OCI-LY3 (cell line): ENCODE measurements at regions not wholly inside any gene's neighbourhood (a gene's known extent, or its start where the extent isn't known, plus 50 kb on each side); places are given as distances from the start of the nearest gene placed in this dataset.

ENCODE experiments used
- H2AFZ ChIP-seq: fragments of 200-600, 300-600 bp; shearing (Covaris generic); 2 replicates; pipeline ENCODE4 v1.6.0; 2014; ENCODE audit warnings: antibody characterized with exemption, low read depth, low read length
- H3K27ac ChIP-seq: fragments of 200-600, 300-600 bp; sonication (generic); 2 replicates; pipeline ENCODE4 v1.5.1; 2014; ENCODE audit warnings: mild to moderate bottlenecking, low read length, moderate library complexity, mixed read lengths
- H3K27me3 ChIP-seq: fragments of 200-600, 300-600 bp; sonication (generic); 2 replicates; pipeline ENCODE4 v1.6.1; 2014; ENCODE audit warnings: low read depth, low read length, mixed read lengths
- H3K36me3 ChIP-seq: fragments of 200-600, 300-600 bp; sonication (generic); replicated peaks from 2 replicates; pipeline ENCODE3; 2014; ENCODE audit warnings: low read depth, low read length, mixed read lengths
- H3K4me1 ChIP-seq: fragments of 300-600, 200-600 bp; sonication (generic); 2 replicates; pipeline ENCODE4 v1.6.1; 2014; ENCODE audit warnings: low read length, mixed read lengths
- H3K4me2 ChIP-seq: fragments of 200-600, 300-600 bp; sonication (generic); 2 replicates; pipeline ENCODE4 v1.6.1; 2014; ENCODE audit warnings: low read length, mixed read lengths
- H3K4me3 ChIP-seq: fragments of 300-600, 200-600 bp; sonication (generic); 2 replicates; pipeline ENCODE4 v1.5.1; 2014; ENCODE audit warnings: antibody characterized with exemption, mild to moderate bottlenecking, low read length, moderate library complexity
- H3K79me2 ChIP-seq: fragments of 300-600, 200-600 bp; shearing (Covaris generic); 2 replicates; pipeline ENCODE4 v1.6.1; 2014; ENCODE audit warnings: mild to moderate bottlenecking, low read length, mixed read lengths
- H3K9ac ChIP-seq: fragments of 300-600, 200-600 bp; shearing (Covaris generic); 2 replicates; pipeline ENCODE4 v1.6.0; 2014; ENCODE audit warnings: mild to moderate bottlenecking, low read length, moderate library complexity
- H3K9me3 ChIP-seq: fragments of 200-600, 300-600 bp; shearing (Covaris generic); 2 replicates; pipeline ENCODE4 v1.6.1; 2014; ENCODE audit warnings: low read length, mixed read lengths; ENCODE audit not compliant: insufficient read depth
- H4K20me1 ChIP-seq: fragments of 200-600, 300-600 bp; sonication (generic); 2 replicates; pipeline ENCODE4 v1.6.1; 2016; ENCODE audit warnings: low read length, mixed read lengths; ENCODE audit not compliant: insufficient read depth
- EZH2phosphoT487 ChIP-seq: fragments of 200-600 bp; shearing (Covaris generic); IDR thresholded peaks from 2 replicates; pipeline ENCODE4 v1.6.1; 2018; ENCODE audit warnings: antibody characterized with exemption, mixed run types, low read depth
- TF ChIP-seq, protein P1 (sequence below): fragments of 200-600, 300-600 bp; sonication (generic); IDR thresholded peaks from 2 replicates; pipeline ENCODE4 v1.5.1; 2014; ENCODE audit warnings: antibody characterized with exemption, low read length, low read depth

DNA sequence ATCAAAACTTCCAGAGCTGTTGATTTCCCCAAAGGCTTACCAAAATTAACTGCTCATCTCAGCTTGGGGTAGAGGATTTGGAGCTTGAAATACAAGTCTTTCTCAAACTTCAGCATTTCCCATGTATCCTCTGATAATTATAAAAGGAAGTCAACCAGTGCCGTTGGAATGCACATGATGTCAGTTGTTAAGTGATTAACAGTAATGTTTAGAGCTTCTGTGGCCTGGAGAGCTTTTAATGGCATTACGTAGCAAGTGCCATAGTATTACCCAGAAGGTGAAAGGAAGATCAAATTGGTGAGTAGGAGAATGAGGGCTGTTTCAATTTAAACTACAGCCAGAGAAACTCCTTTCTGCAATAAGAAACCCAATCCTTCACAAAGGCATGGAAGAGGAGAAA lies 62.5 kb upstream of the PTPRR start:
- Histone ChIP-seq H3K27me3 (no peaks in the 10 kb centered on the region), H2AFZ (no peak overlapping the region), H3K4me2 (no peak overlapping the region), H3K36me3 (no peaks in the 10 kb centered on the region), H3K27ac (no peak overlapping the region), H4K20me1 (no peaks in the 10 kb centered on the region), H3K9ac (no peak overlapping the region), H3K79me2 (no peaks in the 10 kb centered on the region), H3K9me3 (no peaks in the 10 kb centered on the region), H3K4me3 (no peak overlapping the region), H3K4me1 (no peaks in the 10 kb centered on the region)
- no peak for TF ChIP-seq EZH2phosphoT487
- TF ChIP-seq, protein P1, sequence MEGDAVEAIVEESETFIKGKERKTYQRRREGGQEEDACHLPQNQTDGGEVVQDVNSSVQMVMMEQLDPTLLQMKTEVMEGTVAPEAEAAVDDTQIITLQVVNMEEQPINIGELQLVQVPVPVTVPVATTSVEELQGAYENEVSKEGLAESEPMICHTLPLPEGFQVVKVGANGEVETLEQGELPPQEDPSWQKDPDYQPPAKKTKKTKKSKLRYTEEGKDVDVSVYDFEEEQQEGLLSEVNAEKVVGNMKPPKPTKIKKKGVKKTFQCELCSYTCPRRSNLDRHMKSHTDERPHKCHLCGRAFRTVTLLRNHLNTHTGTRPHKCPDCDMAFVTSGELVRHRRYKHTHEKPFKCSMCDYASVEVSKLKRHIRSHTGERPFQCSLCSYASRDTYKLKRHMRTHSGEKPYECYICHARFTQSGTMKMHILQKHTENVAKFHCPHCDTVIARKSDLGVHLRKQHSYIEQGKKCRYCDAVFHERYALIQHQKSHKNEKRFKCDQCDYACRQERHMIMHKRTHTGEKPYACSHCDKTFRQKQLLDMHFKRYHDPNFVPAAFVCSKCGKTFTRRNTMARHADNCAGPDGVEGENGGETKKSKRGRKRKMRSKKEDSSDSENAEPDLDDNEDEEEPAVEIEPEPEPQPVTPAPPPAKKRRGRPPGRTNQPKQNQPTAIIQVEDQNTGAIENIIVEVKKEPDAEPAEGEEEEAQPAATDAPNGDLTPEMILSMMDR = no peak

- H3K9ac ChIP-seq = no peak overlapping the region
- H3K4me2 ChIP-seq = no peak overlapping the region
- no peaks in the 10 kb centered on the region for H3K36me3 ChIP-seq
- H3K27me3 ChIP-seq = no peaks in the 10 kb centered on the region
- no peaks in the 10 kb centered on the region for H3K4me1 ChIP-seq
- H3K4me3 ChIP-seq = no peak overlapping the region
- H2AFZ ChIP-seq = no peak overlapping the region
- H3K9me3 ChIP-seq = no peaks in the 10 kb centered on the region
- no peaks in the 10 kb centered on the region for H4K20me1 ChIP-seq
- H3K27ac ChIP-seq = no peak overlapping the region
- TF ChIP-seq EZH2phosphoT487 = no peak
- TF ChIP-seq, protein P1 = no peak
- no peaks in the 10 kb centered on the region for H3K79me2 ChIP-seq
Measured at GRCh38 chr12:70982286-70982685, 61.7 kb upstream of the PTPRR start.

DNA sequence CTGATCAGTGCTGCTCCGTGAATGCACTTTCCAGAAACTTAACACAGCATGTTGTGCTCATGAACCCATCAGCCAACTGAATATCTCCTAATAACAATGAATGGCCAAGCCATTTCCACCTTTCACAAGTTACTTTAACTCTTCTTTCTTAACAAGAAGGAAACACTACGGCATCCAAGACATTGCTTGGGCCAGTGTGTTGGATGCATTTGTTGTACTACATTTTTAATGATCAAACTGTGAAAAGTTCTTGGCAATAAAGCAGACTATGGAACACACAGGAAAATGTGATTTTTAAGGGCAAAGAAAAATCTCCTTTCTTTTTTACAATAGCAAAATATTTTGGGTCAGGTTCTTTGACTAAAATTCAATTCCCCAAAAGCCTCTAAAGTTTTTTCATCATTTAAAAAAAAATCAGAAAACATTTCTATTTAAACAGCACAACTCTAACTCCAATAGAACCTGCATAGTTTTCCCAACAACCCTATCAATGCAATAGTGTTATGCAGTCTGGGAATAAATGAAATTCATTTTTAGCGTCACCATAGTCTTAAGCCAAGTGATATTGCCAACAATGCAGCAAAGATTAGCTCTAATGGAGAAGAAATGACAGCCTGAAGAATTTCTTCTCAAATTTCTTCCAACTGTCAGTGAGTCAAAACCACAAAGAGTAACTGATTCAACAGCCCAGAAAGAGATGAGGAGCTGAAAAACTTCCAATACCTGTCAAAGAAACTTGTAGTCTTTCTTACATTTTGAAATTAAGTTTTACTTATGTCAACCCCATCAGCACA lies 50.7 kb upstream of the PTPRR start:
- Histone ChIP-seq H3K4me2 (no peak overlapping the region), H3K9me3 (no peaks in the 10 kb centered on the region), H3K27ac (no peak overlapping the region), H4K20me1 (no peaks in the 10 kb centered on the region), H2AFZ (no peak overlapping the region), H3K79me2 (no peaks in the 10 kb centered on the region), H3K4me1 (no peaks in the 10 kb centered on the region), H3K36me3 (no peaks in the 10 kb centered on the region), H3K9ac (no peak overlapping the region), H3K4me3 (no peak overlapping the region), H3K27me3 (no peaks in the 10 kb centered on the region)
- TF ChIP-seq, protein P1 = no peak
- TF ChIP-seq EZH2phosphoT487 = no peak
